Naive B cell (primary cell): ENCODE measurements at regions not wholly inside any gene's neighbourhood (a gene's known extent, or its start where the extent isn't known, plus 50 kb on each side); places are given as distances from the start of the nearest gene placed in this dataset.
"Not testable (repeated sequence)": the region's sequence is repeated elsewhere in the genome, so short reads cannot be mapped to it uniquely, and the experiment has no call there.

Experiments used
- ATAC-seq, 2 donors: fragments of 150-1000 bp; cut with Tn5 transposase; 2 replicates each; pipeline ENCODE4 v1.10.0; 2021; ENCODE audit warnings: low read depth in 2 of 2, mild to moderate bottlenecking in 2 of 2, moderate library complexity in 2 of 2
- DNase-seq: peaks from one replicate; pipeline ENCODE4 v3.0.0; 2022
- H3K27ac Mint-ChIP-seq, 6 donors: one replicate each; pipeline ENCODE4 v1.8.0; 2020 to 2022; ENCODE audit warnings: mild to moderate bottlenecking in 6 of 6, mixed read lengths in 6 of 6, moderate library complexity in 5 of 6, inconsistent platforms in 2 of 6
- H3K27me3 Mint-ChIP-seq, 3 donors: one replicate each; pipeline ENCODE4 v1.8.0; 2021 to 2022; ENCODE audit warnings: mixed read lengths in 3 of 3, mild to moderate bottlenecking in 1 of 3
- H3K36me3 Mint-ChIP-seq, 2 donors: one replicate each; pipeline ENCODE4 v1.8.0; 2020 to 2022; ENCODE audit warnings: mixed read lengths in 2 of 2, inconsistent platforms in 1 of 2, mild to moderate bottlenecking in 1 of 2
- H3K4me1 Mint-ChIP-seq, 3 donors: one replicate each; pipeline ENCODE4 v1.8.0; 2020 to 2022; ENCODE audit warnings: mixed read lengths in 3 of 3, inconsistent platforms in 1 of 3, mild to moderate bottlenecking in 1 of 3, moderate library complexity in 1 of 3
- H3K4me3 Mint-ChIP-seq, 8 donors: one replicate each; pipeline ENCODE4 v1.8.0; 2020 to 2022; ENCODE audit warnings: mild to moderate bottlenecking in 8 of 8, mixed read lengths in 8 of 8, moderate library complexity in 8 of 8, inconsistent platforms in 2 of 8
- H3K9me3 Mint-ChIP-seq, 7 donors: one replicate each; pipeline ENCODE4 v1.8.0; 2020 to 2022; ENCODE audit warnings: mixed read lengths in 7 of 7, mild to moderate bottlenecking in 5 of 7, inconsistent platforms in 2 of 7, moderate library complexity in 1 of 7

DNA sequence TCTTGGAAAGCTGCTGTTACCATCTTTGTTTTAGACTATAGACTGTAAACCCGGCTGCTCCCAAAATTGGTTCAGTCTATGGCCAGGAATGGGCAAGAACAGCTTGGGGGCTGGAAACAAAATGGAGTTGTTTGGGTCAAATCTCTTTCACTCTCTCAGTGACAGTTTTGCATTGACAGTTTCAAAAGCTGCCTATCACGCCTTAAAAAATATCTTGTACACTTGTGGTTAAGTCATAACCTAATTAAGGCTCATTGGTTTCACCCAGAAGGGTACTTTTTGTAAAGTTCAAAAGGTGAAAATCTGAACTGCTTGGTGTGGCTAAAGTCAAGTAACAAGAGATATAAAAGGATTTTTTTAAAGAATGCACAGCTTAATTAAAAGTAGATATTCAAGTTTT is 76.1 kb upstream of the PRL start:
- H3K4me3 Mint-ChIP-seq: no peak overlapping the region
- no peak for DNase-seq

DNA sequence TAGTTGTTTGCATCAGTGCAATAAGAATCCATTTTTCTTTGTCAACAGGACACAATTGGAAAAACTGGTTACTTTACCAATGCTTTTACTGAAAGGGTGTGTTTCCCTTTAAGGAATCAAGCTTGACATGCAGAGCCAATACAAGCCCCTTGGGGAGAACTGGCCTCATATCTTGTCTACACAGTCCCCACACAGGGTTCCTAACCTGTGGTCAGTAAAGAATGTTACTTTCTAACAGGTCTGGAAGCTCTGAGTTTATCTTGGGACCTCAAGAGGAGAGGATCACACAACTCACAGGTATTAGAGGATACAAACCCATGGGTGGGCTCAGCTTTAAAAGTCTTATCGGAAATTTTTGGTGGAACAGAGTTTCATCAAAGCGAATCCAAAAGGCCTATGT is 78.1 kb upstream of the PRL start:
- H3K4me1 Mint-ChIP-seq, H3K27ac Mint-ChIP-seq, ATAC-seq, H3K36me3 Mint-ChIP-seq, H3K27me3 Mint-ChIP-seq, DNase-seq, H3K4me3 Mint-ChIP-seq: not testable (repeated sequence)
- H3K9me3 Mint-ChIP-seq: peaks cover 0 to 12% (median 0%) of the 10 kb centered on the region in 7 donors

More for the DNA sequence above, 76.1 kb upstream of the PRL start:
- Mint-ChIP-seq H3K4me1 (peaks cover 0 to under 1% (median 0%) of the 10 kb centered on the region in 3 donors), H3K27ac (no peak overlapping the region), H3K36me3 (no peaks in the 10 kb centered on the region), H3K9me3 (peaks cover 0 to 11% (median 0%) of the 10 kb centered on the region in 7 donors), H3K27me3 (no peaks in the 10 kb centered on the region)
- ATAC-seq: no peak

DNA sequence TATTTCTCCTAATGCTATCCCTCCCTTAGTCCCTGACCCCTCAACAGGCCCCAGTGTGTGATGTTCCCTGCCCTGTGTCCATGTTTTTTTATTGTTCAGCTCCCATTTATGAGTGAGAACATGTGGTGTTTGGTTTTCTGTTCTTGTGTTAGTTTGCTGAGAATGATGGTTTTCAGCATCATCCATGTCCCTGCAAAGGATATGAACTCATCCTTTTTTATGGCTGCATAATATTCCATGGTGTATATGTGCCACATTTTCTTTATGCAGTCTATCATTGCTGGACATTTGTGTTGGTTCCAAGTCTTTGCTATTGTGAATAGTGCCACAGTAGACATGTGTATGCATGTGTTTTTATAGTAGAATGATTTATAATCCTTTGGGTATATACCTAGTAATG is 79.5 kb upstream of the PRL start:
- Mint-ChIP-seq H3K4me3 (peak overlapping the region in 1 of 8 donors; percentile 29), H3K9me3 (peaks cover 0 to 12% (median 0%) of the 10 kb centered on the region in 7 donors)
- H3K36me3 Mint-ChIP-seq, H3K27ac Mint-ChIP-seq, H3K4me1 Mint-ChIP-seq, H3K27me3 Mint-ChIP-seq, DNase-seq, ATAC-seq: not testable (repeated sequence)

DNA sequence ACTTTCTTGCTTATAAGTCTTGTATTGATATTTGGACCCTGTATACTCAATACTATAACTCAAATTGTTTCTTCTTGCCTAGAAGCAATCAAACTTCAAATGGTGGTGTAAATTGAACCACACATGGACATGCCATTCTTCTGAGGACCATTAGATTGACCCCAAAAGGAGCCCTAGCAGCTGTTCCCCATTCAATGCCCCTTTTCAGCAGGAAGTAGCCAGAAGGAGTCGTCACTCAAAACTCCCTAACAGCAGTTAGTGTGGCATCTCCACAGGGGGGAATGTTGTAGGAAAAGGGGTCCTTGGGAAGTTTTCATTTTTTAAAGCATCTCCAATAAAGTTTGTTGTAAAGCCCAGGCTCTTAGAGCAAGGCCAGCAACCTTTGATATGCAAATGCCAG is 81.7 kb upstream of the PRL start:
- not testable (repeated sequence) for H3K4me1 Mint-ChIP-seq

DNA sequence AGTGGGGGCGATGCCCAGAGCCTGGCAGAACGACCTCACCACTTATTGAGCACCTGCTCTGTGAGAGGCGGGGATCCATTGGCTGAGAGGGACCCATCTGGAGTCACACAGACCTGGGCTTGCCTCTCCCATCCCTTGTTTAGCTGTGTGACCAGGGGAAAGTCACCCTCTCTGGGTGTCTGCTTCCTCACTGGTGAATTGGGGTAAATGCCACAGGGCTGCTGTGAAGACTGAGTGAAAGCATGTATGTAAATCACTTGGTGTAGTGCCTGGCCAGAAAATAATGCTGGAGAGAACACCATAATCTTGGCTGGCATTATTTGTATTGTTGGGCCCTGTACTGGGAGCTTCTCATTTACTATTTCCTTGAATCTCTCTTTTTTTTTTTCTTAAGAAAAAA is 83.4 kb upstream of the PRL start:
- Mint-ChIP-seq H3K9me3 (peaks cover 0 to 14% (median 0%) of the 10 kb centered on the region in 7 donors), H3K4me1 (peaks cover 0 to 14% (median 0%) of the 10 kb centered on the region in 3 donors), H3K36me3 (no peaks in the 10 kb centered on the region)

More for the DNA sequence above, 81.7 kb upstream of the PRL start:
- peaks cover 0 to 12% (median 0%) of the 10 kb centered on the region in 7 donors for H3K9me3 Mint-ChIP-seq
- H3K27me3 Mint-ChIP-seq, H3K4me3 Mint-ChIP-seq, H3K27ac Mint-ChIP-seq, DNase-seq, ATAC-seq, H3K36me3 Mint-ChIP-seq: not testable (repeated sequence)

DNA sequence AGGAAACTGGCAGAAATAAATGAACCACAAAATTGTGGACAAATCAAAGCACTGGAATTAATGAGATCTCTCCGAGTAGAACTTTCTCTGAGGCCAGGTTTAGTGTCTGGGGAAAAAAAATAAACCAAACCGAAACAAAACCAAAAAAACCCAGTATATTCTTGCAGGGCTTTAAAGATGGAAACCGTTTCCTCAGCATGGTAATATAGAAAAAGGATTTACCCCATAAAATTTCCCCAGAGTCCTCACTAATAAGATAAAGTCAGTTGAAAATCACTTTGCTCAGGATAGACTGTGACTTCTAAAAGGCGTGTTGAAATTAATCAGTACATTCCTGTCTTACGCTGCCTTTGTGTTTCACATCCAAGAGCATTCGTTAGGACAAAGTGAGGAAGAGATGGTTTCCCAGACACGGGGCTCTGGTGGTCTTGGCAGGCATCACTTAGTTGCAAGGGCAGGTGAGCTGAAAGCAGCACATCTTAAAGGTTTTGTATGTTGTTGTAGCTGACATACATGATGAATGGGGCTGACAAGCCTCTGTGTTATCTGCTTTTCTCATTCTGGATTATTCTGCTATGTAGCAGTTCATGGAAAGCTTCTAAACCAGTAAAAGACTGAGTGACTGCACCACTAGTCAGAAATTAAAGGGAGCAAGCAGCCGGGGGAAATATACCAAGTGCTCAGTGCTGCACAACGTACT is 85.2 kb upstream of the PRL start:
- no peaks in the 10 kb centered on the region for H3K36me3 Mint-ChIP-seq

More for the DNA sequence above, 83.4 kb upstream of the PRL start:
- ATAC-seq: no peak
- Mint-ChIP-seq H3K27ac (no peak overlapping the region), H3K27me3 (no peaks in the 10 kb centered on the region), H3K4me3 (no peak overlapping the region)
- DNase-seq: no peak

DNA sequence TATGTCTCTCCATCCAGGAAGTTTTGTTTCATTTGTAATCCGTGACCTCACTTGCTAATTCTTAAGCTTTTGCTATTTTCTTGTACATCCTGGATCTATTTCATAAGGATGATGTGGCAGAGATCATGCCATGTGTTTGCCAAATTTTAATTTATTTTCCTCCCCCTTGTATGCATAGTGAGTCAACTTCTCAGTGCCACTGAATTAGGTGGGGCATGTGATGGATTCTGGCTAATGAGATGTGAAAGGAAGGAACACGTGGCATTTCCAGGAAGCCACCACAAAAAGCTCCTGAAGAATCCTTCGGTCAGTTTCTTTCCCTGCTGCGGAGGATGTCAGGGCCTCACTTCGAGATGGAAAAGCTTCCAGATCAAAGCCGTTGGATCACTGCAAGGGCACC is 86.2 kb upstream of the PRL start:
- DNase-seq (no peak), ATAC-seq (no peak)
- H3K4me3 Mint-ChIP-seq: no peak overlapping the region
- H3K27ac Mint-ChIP-seq: no peak overlapping the region
- peaks cover 0 to 17% (median 0%) of the 10 kb centered on the region in 3 donors for H3K4me1 Mint-ChIP-seq
- H3K9me3 Mint-ChIP-seq: peaks cover 0 to 5% (median 2%) of the 10 kb centered on the region in 7 donors
- H3K27me3 Mint-ChIP-seq: no peaks in the 10 kb centered on the region
- no peaks in the 10 kb centered on the region for H3K36me3 Mint-ChIP-seq

More for the DNA sequence above, 85.2 kb upstream of the PRL start:
- Mint-ChIP-seq H3K27me3 (no peaks in the 10 kb centered on the region), H3K9me3 (peaks cover 0 to 8% (median 3%) of the 10 kb centered on the region in 7 donors), H3K4me1 (peaks cover 0 to 18% (median 0%) of the 10 kb centered on the region in 3 donors), H3K4me3 (no peak overlapping the region), H3K27ac (peak overlapping the region in 1 of 6 donors; percentile 24)
- ATAC-seq (no peak), DNase-seq (no peak)

DNA sequence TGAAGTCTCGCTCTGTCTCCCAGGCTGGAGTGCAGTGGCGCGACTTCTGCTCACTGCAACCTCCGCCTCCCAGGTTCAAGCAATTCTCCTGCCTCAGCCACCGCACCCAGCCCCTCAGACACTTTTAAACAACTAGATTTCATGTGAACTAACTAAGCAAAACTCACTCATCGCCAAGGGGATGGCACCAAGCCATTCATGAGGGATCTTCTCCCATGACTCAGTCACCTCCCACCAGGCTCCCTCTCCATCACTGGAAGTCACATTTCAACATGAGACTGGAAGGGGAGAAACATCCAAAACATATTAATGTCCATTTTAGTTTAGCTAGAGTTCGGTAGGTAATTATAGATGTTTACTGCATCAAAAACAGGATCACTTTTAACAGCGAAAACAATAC is 95.9 kb upstream of the PRL start:
- Mint-ChIP-seq H3K9me3 (peaks cover 0 to 8% (median 2%) of the 10 kb centered on the region in 7 donors), H3K4me3 (no peak overlapping the region), H3K36me3 (no peaks in the 10 kb centered on the region), H3K27me3 (no peaks in the 10 kb centered on the region), H3K4me1 (no peaks in the 10 kb centered on the region), H3K27ac (no peak overlapping the region)
- DNase-seq: no peak
- no peak for ATAC-seq

DNA sequence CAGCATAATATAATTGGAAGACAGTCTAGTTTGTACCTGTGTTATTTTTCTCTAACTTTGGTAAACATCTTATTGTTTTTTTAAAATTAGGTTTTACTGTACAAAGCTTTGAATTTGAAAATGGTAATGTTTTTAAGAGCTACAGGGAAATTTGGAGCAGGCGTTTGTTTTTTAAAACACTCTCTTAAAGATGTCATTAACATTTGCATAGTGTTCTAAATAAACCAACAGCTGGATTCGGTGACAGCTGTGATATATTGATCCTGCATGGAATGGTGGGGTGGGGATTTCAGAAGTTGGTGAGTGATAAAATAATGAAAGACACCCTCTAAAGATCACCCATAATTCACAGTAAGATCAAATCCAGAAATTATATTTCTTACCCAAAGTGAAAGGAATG is 97.9 kb upstream of the PRL start:
- no peak for ATAC-seq
- Mint-ChIP-seq H3K4me3 (no peak overlapping the region), H3K27me3 (no peaks in the 10 kb centered on the region), H3K36me3 (no peaks in the 10 kb centered on the region), H3K9me3 (peaks cover 0 to 1% (median 0%) of the 10 kb centered on the region in 7 donors), H3K27ac (no peak overlapping the region), H3K4me1 (no peaks in the 10 kb centered on the region)
- DNase-seq: no peak

DNA sequence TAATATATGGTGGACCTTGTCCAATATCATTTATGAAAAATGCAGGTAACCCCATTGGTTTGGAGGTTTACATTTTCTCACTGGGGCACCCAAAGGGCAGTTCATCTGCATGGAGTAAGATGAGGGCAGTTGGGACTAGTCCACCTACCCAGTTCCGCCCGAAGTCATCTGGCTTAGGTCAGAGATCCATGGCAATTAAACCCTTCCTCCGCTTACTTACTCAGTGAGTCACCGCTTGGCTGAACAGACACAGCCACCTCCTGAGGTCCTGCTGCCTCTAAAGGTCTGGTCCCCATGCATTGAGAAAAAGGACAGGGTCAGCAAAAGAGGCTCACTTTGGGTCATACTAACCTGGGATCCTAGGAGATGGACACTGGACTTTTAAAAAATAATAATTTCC is 102.9 kb upstream of the PRL start:
- no peak overlapping the region for H3K4me3 Mint-ChIP-seq
- ATAC-seq (no peak), DNase-seq (no peak)
- H3K9me3 Mint-ChIP-seq: peaks cover 0 to 2% (median 0%) of the 10 kb centered on the region in 7 donors
- no peak overlapping the region for H3K27ac Mint-ChIP-seq
- H3K36me3 Mint-ChIP-seq: no peaks in the 10 kb centered on the region
- H3K4me1 Mint-ChIP-seq: no peaks in the 10 kb centered on the region
- H3K27me3 Mint-ChIP-seq: no peaks in the 10 kb centered on the region

DNA sequence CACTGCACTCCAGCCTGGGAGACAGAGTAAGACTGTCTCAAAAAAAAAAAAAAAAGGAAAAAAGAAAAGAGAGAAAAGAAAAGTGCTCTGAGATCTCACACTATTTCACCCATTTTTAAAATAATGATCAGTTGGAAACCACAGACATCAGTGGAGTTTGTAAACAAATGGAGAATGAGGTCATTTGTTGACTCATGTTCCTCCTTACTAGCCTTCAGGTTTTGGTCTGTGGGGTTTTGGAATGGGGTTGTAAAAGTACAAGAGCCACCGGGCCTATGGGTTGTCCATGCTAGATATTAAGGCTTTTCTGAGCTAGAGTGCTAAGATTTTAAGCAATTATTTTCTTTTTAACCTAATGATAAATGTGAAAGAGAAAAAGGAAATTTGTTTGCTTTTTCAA is 104.4 kb upstream of the PRL start:
- Mint-ChIP-seq H3K27me3 (no peaks in the 10 kb centered on the region), H3K9me3 (peaks cover 0 to 2% (median 0%) of the 10 kb centered on the region in 7 donors), H3K4me1 (no peaks in the 10 kb centered on the region), H3K4me3 (no peak overlapping the region), H3K27ac (no peak overlapping the region), H3K36me3 (no peaks in the 10 kb centered on the region)
- ATAC-seq (no peak), DNase-seq (no peak)

DNA sequence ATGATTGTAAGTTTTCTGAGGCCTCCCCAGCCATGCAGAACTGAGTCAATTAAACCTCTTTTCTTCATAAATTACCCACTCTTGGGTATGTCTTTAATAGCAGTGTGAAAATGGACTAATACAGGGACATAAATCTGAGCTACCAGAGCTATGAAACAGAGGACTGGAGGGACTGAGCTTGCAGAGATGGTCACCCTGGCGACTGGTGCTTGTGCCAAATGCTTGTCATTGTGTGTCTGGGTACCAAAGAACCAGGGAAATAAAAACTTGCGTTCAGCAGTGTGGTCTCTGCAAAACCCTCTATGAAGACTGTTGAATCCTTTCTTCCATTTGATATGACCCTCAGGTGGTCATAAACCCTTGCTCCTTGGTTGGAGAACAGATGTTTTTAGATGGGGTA is 105.1 kb upstream of the PRL start:
- Mint-ChIP-seq H3K9me3 (peaks cover 0 to 4% (median 0%) of the 10 kb centered on the region in 7 donors), H3K36me3 (no peaks in the 10 kb centered on the region), H3K27ac (no peak overlapping the region), H3K4me3 (no peak overlapping the region), H3K27me3 (no peaks in the 10 kb centered on the region), H3K4me1 (no peaks in the 10 kb centered on the region)
- no peak for DNase-seq
- no peak for ATAC-seq

DNA sequence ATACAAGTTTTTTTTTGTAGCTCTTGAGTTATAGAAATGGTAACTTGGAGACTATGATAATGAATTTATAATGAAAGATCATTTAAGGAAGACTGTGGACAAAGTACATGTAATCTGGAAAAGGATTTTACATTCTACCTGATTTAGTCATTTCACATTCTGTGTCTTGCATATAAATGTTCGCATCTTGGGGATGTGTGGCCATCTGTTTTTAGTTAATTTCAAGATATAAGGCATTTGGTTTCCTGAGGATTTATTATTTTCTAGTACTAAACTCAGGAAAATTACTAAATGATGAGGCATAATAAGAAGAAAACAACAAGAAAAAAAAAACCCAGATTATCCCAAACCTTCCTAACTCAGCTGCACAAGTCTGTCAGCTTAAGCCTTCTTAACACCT is 112.7 kb upstream of the PRL start:
- H3K36me3 Mint-ChIP-seq: no peaks in the 10 kb centered on the region
- H3K9me3 Mint-ChIP-seq: peaks cover 0 to 4% (median 1%) of the 10 kb centered on the region in 7 donors
- H3K4me3 Mint-ChIP-seq: no peak overlapping the region
- H3K4me1 Mint-ChIP-seq: no peaks in the 10 kb centered on the region
- no peaks in the 10 kb centered on the region for H3K27me3 Mint-ChIP-seq
- no peak overlapping the region for H3K27ac Mint-ChIP-seq
- no peak for DNase-seq
- ATAC-seq: no peak

DNA sequence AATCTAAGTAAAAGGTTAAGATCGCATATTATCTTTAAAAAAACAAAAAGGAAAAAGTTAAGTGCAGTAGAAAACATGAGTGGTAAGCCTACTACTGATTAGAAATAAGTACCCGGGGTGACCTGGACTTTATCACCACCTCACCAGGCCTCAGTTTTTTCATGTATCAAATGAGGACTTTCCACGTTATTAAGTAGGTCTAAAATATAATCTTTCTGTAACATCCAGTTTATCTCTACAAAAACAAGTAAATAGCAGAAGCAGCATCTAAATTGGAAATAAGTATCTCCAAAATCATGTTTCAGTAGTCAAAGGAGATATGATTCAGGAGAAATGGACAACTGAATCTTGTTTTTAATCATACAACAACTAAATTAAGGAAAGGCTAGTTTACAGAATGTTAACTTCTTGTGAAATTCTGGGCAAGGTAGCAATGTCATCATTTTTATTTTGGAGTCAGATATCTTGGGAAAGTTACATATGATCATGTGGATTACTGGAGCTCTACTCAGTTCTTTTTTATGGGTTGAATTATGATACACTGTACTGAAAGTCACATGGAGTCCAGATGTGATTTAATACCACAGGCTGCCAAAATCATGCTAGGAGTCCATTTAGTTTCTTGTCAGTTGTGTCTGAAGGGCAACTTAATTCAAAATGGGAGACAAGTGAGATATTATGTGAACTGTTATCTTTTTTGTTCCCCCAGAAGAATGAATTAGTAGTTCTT is 114.7 kb upstream of the PRL start:
- DNase-seq (no peak), ATAC-seq (no peak)
- no peaks in the 10 kb centered on the region for H3K27me3 Mint-ChIP-seq
- H3K9me3 Mint-ChIP-seq: peaks cover 0 to 4% (median 0%) of the 10 kb centered on the region in 7 donors
- no peaks in the 10 kb centered on the region for H3K4me1 Mint-ChIP-seq
- H3K27ac Mint-ChIP-seq: no peak overlapping the region
- H3K4me3 Mint-ChIP-seq: no peak overlapping the region
- H3K36me3 Mint-ChIP-seq: no peaks in the 10 kb centered on the region
